GM21737 (cell line): ENCODE measurements at regions not wholly inside any gene's neighbourhood (a gene's known extent, or its start where the extent isn't known, plus 50 kb on each side); places are given as distances from the start of the nearest gene placed in this dataset.

Source experiments
- ATAC-seq: cut with Tn5 transposase; IDR thresholded peaks from one replicate; pipeline ENCODE4 v1.9.1; 2021; ENCODE audit warnings: mild to moderate bottlenecking, moderate library complexity; ENCODE audit not compliant: unreplicated experiment

GRCh38 chr4:147343692-147344091 lies 137.2 kb upstream of the EDNRA start:
- no peak for ATAC-seq

DNA sequence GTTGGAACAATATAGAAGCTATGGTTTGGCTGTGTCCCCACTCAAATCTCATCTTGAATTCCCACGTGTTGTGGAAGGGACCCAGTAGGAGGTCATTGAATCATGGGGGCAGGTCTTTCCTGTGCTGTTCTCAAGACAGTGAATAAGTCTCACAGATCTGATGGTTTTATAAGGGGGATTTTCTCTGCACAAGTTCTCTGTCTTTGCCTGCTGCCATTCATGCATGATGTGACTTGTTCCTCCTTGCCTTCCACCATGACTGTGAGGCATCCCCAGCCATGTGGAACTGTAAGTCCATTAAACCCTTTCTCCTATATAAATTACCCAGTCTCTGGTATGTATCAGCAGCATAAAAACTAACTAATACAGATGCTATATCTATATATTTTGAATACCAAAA lies 135.2 kb upstream of the EDNRA start:
- no peak for ATAC-seq

DNA sequence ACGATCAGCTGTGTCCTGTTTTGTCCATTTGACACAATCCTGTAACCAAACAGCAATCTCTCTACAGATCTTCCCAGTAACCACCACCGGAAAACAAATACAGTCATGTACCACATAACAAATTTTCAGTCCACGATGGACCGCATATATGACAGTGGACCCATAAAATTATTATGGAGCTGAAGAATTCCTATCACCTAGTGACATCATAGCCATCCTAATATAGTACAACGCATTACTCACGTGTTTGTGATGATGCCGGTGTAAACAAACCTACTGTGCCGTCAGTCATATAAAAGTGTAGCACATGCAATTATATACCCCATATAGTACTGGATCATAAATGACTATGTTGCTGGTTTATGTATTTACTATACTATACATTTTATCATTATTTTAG lies 133.7 kb upstream of the EDNRA start:
- ATAC-seq: no peak

DNA sequence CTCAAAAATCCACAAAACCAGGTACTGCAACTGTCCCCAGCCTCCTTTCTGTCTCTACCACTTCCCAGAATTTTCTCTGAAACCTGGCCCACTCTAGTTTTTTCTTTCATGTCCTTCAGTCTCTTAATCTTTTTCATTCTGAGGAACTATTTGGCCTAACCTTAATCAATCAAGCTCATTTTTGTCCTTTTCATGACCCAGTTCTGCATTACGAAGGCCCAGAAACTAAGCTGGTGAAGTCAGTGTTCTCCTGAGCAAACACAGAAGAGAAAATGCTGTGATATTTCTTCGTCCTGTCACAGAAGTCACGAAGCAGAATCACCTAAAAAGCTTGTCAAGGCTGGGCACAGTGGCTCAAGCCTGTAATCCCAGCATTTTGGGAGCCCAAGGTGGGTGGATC lies 131.7 kb upstream of the EDNRA start:
- no peak for ATAC-seq

DNA sequence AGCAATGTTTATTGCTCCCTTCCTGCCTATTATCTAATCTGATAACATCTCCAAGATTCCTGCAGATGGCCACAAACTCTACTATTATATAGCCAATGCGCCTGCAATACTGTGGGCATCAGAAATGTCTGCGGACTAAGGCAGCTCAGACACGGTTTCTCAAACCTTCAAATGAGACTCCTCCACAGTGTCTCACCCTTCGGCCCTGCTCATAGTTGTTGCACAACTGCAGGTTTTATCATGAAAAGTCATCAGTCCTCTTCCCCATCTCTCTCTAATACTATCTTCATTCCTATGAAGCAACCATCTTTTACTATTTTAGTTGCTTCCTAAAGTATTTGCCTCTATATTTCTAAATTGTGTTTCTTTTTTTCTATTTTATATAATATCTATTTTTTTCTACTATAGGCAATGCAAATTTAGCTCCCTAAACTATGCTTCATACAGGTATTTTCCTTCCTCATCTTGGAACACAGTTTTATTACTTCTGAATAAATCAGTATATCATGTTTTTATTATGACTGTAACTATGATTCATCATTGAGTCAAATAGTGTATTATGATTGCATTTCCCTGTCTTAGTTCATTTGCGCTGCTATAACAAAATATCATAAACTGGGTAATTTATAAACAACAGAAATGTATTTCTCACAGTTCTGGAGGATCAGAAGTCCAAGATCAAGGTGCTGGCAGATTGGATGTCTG lies 129.7 kb upstream of the EDNRA start:
- ATAC-seq: no peak

DNA sequence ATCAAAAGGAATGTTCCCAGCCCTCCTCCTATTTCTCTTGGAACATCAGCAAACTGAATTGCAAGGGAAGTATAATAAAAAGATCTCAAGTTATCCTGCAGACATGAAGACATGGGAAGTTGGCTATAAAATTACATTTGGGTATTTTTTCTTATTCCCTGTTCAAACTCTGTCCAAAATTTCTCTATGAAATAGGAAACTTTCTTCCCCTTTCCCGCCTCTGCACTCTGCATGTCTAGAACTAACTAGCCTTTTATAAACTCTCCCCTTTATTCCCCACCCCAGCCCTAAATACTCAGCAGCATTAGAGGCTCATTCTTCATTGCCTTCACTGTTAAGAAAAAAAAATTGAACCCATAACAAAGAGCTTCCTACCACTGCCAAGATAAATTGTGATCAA lies 126.7 kb upstream of the EDNRA start:
- no peak for ATAC-seq

GRCh38 chr4:147355032-147355656 lies 125.8 kb upstream of the EDNRA start:
- no peak for ATAC-seq

GRCh38 chr4:147355847-147356246 lies 125.0 kb upstream of the EDNRA start:
- ATAC-seq: no peak

DNA sequence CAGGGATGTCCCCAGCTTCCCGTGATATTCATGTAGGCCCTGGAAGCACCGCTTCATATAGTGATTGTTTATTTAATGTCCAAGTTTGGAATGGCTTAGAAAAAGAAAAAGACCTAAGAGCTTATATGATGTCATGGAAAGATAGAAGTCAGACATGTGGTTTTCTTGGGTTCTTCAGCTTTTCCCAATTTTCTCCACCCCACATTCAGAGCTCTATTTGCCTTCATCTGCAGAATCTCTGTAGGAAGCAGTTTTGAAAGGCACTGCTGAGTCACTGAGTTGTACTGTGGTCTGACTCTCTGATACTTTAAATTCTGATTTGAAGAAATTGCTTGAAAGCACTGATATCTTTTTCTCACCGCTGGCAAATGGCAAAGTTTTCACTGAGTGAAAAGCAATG lies 120.6 kb upstream of the EDNRA start:
- ATAC-seq: no peak

DNA sequence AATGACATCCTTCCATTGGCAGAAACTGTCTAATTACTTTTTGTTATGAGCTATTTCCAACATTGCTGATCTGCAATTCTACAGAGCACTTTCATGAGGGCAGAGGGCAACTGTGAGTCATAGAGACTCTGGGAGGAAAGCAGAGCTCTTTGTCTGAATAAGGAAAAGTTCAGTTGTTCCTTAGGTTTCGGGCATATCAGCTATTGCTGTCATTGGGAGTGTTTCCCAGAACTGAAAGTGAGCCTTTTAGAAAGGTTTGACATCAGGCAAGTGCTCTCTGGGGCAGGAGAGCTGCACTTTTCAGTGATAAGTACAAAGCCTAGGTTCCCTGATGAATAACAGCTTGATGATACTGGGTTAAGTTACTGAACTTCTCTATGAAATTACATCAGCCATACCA lies 119.2 kb upstream of the EDNRA start:
- no peak for ATAC-seq

- ATAC-seq: no peak
These were observed 118.0 kb upstream of the EDNRA start for GRCh38 chr4:147362938-147363337.

GRCh38 chr4:147363514-147363913 lies 117.4 kb upstream of the EDNRA start:
- no peak for ATAC-seq

- ATAC-seq: no peak
These were observed 115.5 kb upstream of the EDNRA start for GRCh38 chr4:147365396-147365795.

- no peak for ATAC-seq
These were observed 114.7 kb upstream of the EDNRA start for GRCh38 chr4:147366164-147366563.

DNA sequence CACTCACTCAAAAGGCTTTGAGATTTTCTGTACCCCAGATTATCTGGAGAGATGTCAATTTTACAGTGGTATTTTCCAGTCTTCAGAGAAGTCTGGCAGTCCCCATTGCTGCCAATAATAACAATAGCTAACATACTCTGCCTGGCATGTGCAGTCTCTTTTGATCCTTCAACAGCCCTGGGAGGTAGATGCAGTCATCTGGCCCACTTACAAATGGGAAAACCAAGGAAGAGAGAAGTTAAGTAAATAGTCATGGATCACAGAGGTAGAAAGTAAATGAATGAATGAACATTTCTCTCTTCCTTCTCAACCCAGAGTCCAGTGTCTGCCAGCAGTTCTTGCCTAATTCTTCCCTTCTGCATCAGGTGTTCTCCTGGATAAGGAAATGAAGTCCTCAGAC lies 113.0 kb upstream of the EDNRA start:
- ATAC-seq: no peak

DNA sequence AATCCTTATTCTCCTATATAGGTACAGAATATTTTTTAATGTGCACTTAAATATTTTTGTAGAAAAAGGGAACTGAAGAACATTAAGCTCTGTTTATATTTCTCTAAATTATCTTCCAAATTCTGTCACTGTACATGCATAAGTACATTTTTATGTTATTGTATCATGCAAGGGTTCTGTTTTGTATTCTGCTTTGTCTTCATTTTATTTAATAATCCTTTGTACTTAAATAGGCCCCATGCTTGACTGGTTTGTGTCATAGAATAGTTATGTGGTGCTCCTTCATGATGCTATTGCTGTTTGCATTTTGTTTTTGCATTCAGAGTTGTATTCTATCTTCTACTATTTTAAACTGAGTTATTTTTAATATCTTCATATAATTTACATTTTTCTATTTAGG lies 111.9 kb upstream of the EDNRA start:
- ATAC-seq: no peak

GRCh38 chr4:147370473-147370872 lies 110.4 kb upstream of the EDNRA start:
- ATAC-seq: no peak

GRCh38 chr4:147370881-147371280 lies 110.0 kb upstream of the EDNRA start:
- ATAC-seq: no peak

- no peak for ATAC-seq
These were observed 109.2 kb upstream of the EDNRA start for GRCh38 chr4:147371661-147372060.

GRCh38 chr4:147378780-147379179 lies 102.1 kb upstream of the EDNRA start:
- ATAC-seq: no peak

- ATAC-seq: no peak
These were observed 99.1 kb upstream of the EDNRA start for GRCh38 chr4:147381749-147382148.

GRCh38 chr4:147388018-147388417 lies 92.9 kb upstream of the EDNRA start:
- no peak for ATAC-seq

DNA sequence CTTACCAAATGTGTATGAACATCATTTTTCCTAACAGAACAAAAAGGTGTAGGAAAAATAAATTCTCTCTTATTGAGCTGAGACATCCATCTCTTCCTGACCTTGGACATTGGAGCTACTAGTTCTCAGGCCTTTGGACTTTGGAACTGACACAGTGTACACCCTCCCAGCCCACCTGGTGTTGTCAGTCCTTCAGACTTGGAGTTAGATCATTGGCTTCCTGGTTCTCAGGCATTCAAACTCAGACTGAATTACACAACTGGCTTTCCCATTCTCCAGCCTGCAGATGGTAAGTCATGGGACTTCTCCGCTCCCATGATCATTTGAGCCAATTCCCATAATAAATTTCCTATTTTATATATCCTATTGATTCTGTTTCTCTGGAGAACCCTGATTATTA lies 84.8 kb upstream of the EDNRA start:
- no peak for ATAC-seq
